ENCODE measurements at regions not wholly inside any gene's neighbourhood (a gene's known extent, or its start where the extent isn't known, plus 50 kb on each side); places are given as distances from the start of the nearest gene placed in this dataset.

DNA sequence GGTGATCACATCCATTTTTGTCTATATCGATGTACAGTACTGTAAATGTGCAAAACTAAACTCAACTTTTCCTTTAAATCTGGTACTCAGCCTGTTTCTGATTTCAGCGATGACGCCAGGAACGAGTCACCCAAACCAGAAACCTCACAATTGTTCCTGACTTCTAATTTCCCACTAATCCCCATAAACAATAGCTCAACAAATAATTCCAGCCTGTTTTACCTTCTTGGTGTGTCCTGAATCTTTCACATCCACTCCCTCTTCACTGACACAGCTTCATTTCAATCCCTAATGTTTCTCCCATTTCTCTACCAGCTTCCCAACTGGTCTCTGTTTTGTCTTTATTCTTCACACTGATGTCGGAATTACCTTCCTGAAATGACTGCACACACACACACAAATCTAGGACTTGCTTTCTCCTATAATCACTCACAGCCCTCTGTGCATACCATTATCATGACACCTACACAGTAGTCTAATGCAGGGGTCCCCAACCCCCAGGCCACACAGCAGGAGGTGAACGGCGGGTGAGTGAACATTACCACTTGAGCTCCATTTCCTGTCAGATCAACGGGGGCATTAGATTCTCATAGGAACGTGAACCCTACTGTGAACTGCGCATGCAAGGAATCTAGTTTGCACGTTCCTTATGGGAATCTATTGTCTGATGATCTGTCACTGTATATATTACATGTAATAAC lies 97.8 kb upstream of the SLC30A5 start:
- Mint-ChIP-seq H3K27ac (no peak overlapping the region), H3K27me3 (ENCODE audit: insufficient read depth) (no peaks in the 10 kb centered on the region), H3K9me3 (no peaks in the 10 kb centered on the region), H3K4me1 (no peaks in the 10 kb centered on the region), H3K4me3 (no peak overlapping the region), H3K36me3 (ENCODE audit: low read depth) (no peaks in the 10 kb centered on the region)
- Histone ChIP-seq H3K36me3 (ENCODE audit: control insufficient read depth, insufficient read depth, low read length) (no peaks in the 10 kb centered on the region), H3K27me3 (ENCODE audit: control insufficient read depth, insufficient read depth, low read length, poor library complexity, severe bottlenecking) (no peaks in the 10 kb centered on the region), H3K9ac (ENCODE audit: extremely low read depth, low read length, poor library complexity, severe bottlenecking) (no peak overlapping the region), H3K4me1 (ENCODE audit: control insufficient read depth, insufficient read depth, low read length) (no peaks in the 10 kb centered on the region), H3K4me3 (ENCODE audit: low read length) (no peak overlapping the region), H3K9me3 (ENCODE audit: control insufficient read depth, low read length) (no peaks in the 10 kb centered on the region), H3K27ac (ENCODE audit: low read depth, low read length) (no peak overlapping the region)
- DNase-seq = no peak
- 89 to 91% methylated on average over 10 to 11 of the region's 11 CpGs for WGBS, 2 experiments (ENCODE audit: insufficient coverage in 1 of 2, insufficient read length in 1 of 2)
- no peak for TF ChIP-seq CTCF (conservative IDR thresholded peaks at IDR 0.05)

DNA sequence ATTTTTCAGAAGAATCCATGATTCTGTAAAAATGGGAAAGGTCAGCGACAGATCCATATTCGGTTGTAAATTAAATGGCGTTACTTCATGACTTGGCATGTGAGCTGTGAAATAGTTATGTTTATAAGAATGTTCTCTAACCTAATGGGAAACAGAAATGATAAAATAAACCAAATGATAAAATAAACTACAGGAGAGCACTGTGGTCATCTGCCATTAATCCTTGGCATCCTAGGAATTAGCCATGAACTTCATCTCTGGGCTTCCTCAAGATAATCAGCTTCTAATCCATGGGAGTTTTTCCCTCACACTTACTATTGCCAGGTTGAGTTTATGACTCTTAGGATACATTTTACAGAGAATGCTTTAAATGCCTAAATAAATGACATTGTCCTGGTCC lies 94.6 kb upstream of the SLC30A5 start:
- TF ChIP-seq CTCF (conservative IDR thresholded peaks at IDR 0.05) = no peak
- H3K4me3 ChIP-seq (ENCODE audit: low read length) = no peak overlapping the region
- H3K27ac Mint-ChIP-seq = no peak overlapping the region
- no peaks in the 10 kb centered on the region for H3K27me3 Mint-ChIP-seq (ENCODE audit: insufficient read depth)
- H3K4me1 ChIP-seq (ENCODE audit: control insufficient read depth, insufficient read depth, low read length) = no peaks in the 10 kb centered on the region
- WGBS, 2 experiments (ENCODE audit: insufficient coverage in 1 of 2, insufficient read length in 1 of 2) = 96 to 97% methylated on average over 3 of the region's 3 CpGs
- no peaks in the 10 kb centered on the region for H3K36me3 Mint-ChIP-seq (ENCODE audit: low read depth)
- H3K36me3 ChIP-seq (ENCODE audit: control insufficient read depth, insufficient read depth, low read length) = no peaks in the 10 kb centered on the region
- no peak overlapping the region for H3K9ac ChIP-seq (ENCODE audit: extremely low read depth, low read length, poor library complexity, severe bottlenecking)
- H3K4me3 Mint-ChIP-seq = no peak overlapping the region
- no peak for DNase-seq
- H3K27ac ChIP-seq (ENCODE audit: low read depth, low read length) = no peak overlapping the region
- H3K4me1 Mint-ChIP-seq = no peaks in the 10 kb centered on the region
- H3K27me3 ChIP-seq (ENCODE audit: control insufficient read depth, insufficient read depth, low read length, poor library complexity, severe bottlenecking) = no peaks in the 10 kb centered on the region
- no peaks in the 10 kb centered on the region for H3K9me3 ChIP-seq (ENCODE audit: control insufficient read depth, low read length)
- no peaks in the 10 kb centered on the region for H3K9me3 Mint-ChIP-seq

DNA sequence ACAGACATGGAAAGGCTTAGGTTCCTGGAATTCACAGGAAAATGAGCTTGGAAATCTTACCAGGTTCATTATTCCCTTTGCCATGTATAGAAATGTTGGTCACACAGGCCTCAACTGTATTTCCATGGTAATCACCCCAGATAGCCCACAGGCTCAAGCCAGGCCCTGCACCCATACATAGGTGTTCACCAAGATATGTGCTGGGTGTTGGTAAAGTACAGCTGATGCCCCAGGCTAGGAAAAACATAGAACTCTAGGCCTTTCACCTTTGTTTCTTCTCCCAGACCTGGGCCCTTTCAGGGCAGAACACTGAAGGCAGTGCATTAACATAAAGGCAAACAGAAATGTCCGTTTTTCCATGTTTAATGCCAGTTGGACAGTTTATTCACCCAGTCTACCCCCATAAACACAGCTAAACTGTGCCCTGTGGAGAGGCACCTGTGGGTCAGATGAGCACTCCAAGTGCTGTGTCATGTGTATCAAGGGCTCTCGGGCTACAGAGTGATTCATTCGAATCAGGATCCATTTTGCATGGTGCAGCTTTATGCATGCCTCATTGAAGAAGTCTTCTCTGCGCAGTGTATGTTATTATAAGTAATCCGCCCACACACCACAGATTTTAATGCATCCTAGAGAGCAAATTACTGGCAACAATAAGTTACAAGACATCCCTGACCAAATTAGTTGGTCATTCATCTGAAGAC lies 93.4 kb upstream of the SLC30A5 start:
- H3K9me3 Mint-ChIP-seq = no peaks in the 10 kb centered on the region
- 91 to 93% methylated on average over 4 to 5 of the region's 5 CpGs for WGBS, 2 experiments (ENCODE audit: insufficient coverage in 1 of 2, insufficient read length in 1 of 2)
- no peak overlapping the region for H3K4me3 Mint-ChIP-seq
- no peak overlapping the region for H3K4me3 ChIP-seq (ENCODE audit: low read length)
- TF ChIP-seq CTCF (conservative IDR thresholded peaks at IDR 0.05) = no peak
- H3K27me3 Mint-ChIP-seq (ENCODE audit: insufficient read depth) = no peaks in the 10 kb centered on the region
- H3K36me3 ChIP-seq (ENCODE audit: control insufficient read depth, insufficient read depth, low read length) = no peaks in the 10 kb centered on the region
- no peak overlapping the region for H3K27ac Mint-ChIP-seq
- no peaks in the 10 kb centered on the region for H3K27me3 ChIP-seq (ENCODE audit: control insufficient read depth, insufficient read depth, low read length, poor library complexity, severe bottlenecking)
- H3K27ac ChIP-seq (ENCODE audit: low read depth, low read length) = no peak overlapping the region
- no peaks in the 10 kb centered on the region for H3K36me3 Mint-ChIP-seq (ENCODE audit: low read depth)
- H3K4me1 Mint-ChIP-seq = no peaks in the 10 kb centered on the region
- no peaks in the 10 kb centered on the region for H3K9me3 ChIP-seq (ENCODE audit: control insufficient read depth, low read length)
- H3K4me1 ChIP-seq (ENCODE audit: control insufficient read depth, insufficient read depth, low read length) = no peaks in the 10 kb centered on the region
- H3K9ac ChIP-seq (ENCODE audit: extremely low read depth, low read length, poor library complexity, severe bottlenecking) = no peak overlapping the region
- DNase-seq = no peak
